ENCODE measurements at regions not wholly inside any gene's neighbourhood (a gene's known extent, or its start where the extent isn't known, plus 50 kb on each side); places are given as distances from the start of the nearest gene placed in this dataset.
"Not testable (repeated sequence)": the region's sequence is repeated elsewhere in the genome, so short reads cannot be mapped to it uniquely, and the experiment has no call there.

DNA sequence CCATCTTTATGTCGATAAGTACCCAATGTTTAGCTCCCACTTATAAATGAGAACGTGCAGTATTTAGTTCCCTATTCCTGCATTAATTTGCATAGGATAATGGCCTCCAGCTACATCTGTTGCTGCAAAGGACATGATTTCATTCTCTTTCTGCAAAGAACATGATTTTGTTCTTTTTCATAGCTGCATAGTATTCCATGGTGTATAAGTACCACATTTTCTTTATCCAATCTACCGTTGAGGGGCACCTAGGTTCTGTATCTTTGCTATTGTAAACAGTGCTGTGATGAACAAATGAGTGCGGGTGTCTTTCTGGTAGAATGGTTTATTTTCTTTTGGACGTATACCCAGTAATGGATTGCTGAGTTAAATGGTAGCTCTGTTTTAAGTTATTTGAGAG lies 63.0 kb downstream of the HLX start:
- H3K9me3 Mint-ChIP-seq (ENCODE audit: low read depth) = peaks cover 3% of the 10 kb centered on the region
- ChIA-PET CTCF (no interaction called here), POLR2A (no interaction called here)
- intact Hi-C loops (cut with DNase I, micrococcal nuclease) = no loop called here
- DNase-seq (no peak), ATAC-seq (no peak)
- H3K4me1 Mint-ChIP-seq = no peaks in the 10 kb centered on the region
- H3K27ac Mint-ChIP-seq = no peak overlapping the region
- H3K27me3 Mint-ChIP-seq = no peaks in the 10 kb centered on the region
- no peaks in the 10 kb centered on the region for H3K36me3 Mint-ChIP-seq (ENCODE audit: low read depth)
- no peak overlapping the region for H3K4me3 Mint-ChIP-seq

DNA sequence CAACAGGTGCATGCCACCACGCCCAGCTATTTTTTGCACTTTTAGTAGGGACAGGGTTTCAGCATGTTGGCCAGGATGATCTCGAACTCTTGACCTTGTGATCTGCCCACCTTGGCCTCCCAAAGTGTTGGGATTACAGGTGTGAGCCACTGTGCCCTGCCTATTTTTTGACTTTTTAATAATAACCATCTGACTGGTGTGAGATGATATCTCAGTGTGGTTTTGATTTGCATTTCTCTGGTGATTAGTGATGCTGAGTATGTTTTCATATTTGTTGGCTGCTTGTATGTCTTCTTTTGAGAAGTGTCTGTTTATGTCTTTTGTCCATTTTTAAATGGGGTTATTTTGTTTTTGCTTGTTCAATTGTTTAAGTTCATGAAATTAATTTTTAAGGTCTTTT lies 63.7 kb downstream of the HLX start:
- H3K36me3 Mint-ChIP-seq (ENCODE audit: low read depth); ATAC-seq; DNase-seq; CTCF ChIA-PET; intact Hi-C loops (cut with DNase I, micrococcal nuclease); POLR2A ChIA-PET; H3K27me3 Mint-ChIP-seq; H3K9me3 Mint-ChIP-seq (ENCODE audit: low read depth); H3K4me3 Mint-ChIP-seq; H3K27ac Mint-ChIP-seq; H3K4me1 Mint-ChIP-seq: not testable (repeated sequence)

DNA sequence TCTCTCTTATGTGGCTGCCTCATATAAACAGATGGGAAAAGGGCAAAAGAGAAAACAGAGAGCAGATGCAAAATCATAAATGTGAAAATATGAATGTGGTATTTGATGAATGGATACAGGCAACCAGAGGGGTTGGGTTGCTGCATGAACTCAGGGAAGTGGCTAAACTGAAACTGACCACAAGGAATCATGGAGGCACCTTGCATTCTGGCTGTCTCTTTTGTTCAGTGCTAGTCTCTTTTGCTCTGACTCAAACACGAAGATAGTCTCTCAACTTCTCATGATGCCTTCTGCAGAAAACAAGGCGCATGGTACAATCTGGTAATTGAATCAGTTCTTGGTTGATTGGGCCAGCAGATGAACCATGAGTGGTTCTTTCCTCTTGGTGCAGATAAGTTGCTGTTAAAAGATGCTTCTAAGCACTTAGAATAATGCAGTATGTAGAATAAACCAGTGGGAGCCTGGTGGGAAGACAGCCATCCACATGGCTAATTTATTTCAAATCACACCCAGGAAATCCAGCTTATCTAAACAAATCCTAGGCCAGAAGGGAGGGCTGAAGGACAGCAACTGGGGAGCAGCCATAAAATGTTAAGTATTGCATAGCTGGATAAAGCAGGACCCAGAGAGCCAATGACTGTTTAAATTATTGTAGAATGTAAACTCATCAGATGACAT lies 64.2 kb downstream of the HLX start:
- ATAC-seq = no peak

DNA sequence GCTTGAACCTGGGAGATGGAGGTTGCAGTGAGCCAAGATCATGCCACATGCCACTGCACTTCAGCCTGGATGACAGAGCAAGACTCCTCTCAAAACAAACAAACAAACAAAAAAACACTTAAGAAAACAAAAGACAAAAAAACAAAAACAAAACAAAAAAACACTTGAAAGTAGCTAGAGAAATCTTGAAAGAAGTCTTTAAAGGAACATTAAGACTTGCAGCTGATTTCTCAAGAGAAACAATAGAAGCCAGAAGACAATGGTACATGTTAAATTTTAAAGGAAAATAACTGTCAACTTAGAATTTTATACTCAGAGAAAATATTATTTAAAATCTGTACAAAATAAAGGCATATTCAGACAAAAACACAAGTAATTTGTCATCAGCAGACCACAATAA lies 71.3 kb downstream of the HLX start:
- ATAC-seq (no peak), DNase-seq (no peak)
- POLR2A ChIA-PET = no interaction called here
- H3K9me3 Mint-ChIP-seq (ENCODE audit: low read depth) = peaks cover 2% of the 10 kb centered on the region
- no peaks in the 10 kb centered on the region for H3K4me1 Mint-ChIP-seq
- no peaks in the 10 kb centered on the region for H3K27me3 Mint-ChIP-seq
- H3K27ac Mint-ChIP-seq = no peak overlapping the region
- CTCF ChIA-PET = no interaction called here
- intact Hi-C loops (cut with DNase I, micrococcal nuclease) = no loop called here
- no peak overlapping the region for H3K4me3 Mint-ChIP-seq
- H3K36me3 Mint-ChIP-seq (ENCODE audit: low read depth) = peaks cover 1% of the 10 kb centered on the region

More for the DNA sequence above, 64.2 kb downstream of the HLX start:
- Mint-ChIP-seq H3K36me3 (ENCODE audit: low read depth) (no peaks in the 10 kb centered on the region), H3K9me3 (ENCODE audit: low read depth) (peaks cover 3% of the 10 kb centered on the region), H3K27me3 (no peaks in the 10 kb centered on the region), H3K4me3 (no peak overlapping the region), H3K27ac (no peak overlapping the region), H3K4me1 (no peaks in the 10 kb centered on the region)
- intact Hi-C loops (cut with DNase I, micrococcal nuclease) = no loop called here
- POLR2A ChIA-PET = no interaction called here
- CTCF ChIA-PET = interaction anchor here (0.6 kb wide), 1 partner anchor 51 kb away, joined by 3 read pairs; no protein-coding TSS in a partner anchor
- no peak for DNase-seq

DNA sequence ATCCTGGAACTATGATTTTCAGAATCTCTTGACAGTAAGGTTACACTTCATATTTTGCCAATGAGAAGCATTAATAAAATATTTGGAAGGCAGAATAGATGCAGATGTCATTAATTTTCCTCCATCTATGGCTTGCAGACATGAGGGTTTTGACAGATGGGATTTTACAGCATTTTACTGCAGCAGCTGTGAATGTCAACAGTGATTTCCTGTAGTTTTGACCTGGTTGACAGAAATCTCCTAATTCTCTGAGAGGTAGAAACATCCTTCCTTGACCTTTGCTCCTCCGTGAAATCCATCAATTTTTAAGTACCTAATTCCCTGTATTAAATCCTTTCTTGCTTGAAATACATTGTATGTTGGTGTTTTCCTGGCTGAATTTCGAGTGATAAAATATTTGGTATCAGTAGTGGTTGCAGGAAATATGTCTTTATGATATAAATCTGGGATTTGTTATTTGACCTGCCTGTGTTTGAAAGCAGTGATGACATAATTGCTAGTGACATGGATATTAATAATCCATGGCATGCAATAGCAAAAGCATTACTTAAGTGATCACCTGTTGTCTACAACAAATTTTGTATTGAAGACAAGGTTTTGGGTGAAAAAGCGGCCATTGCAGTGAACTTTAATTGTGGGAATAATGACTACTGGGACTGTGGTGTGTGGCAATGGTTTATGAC lies 73.9 kb downstream of the HLX start:
- DNase-seq (no peak), ATAC-seq (no peak)
- Mint-ChIP-seq H3K27me3 (no peaks in the 10 kb centered on the region), H3K36me3 (ENCODE audit: low read depth) (peaks cover 1% of the 10 kb centered on the region), H3K4me1 (no peaks in the 10 kb centered on the region), H3K9me3 (ENCODE audit: low read depth) (peaks cover 2% of the 10 kb centered on the region), H3K4me3 (no peak overlapping the region), H3K27ac (no peak overlapping the region)
- ChIA-PET POLR2A (no interaction called here), CTCF (interaction anchor here (0.8 kb wide), 1 partner anchor 482 kb away, joined by 3 read pairs; no protein-coding TSS in a partner anchor)
- intact Hi-C loops (cut with DNase I, micrococcal nuclease) = no loop called here

DNA sequence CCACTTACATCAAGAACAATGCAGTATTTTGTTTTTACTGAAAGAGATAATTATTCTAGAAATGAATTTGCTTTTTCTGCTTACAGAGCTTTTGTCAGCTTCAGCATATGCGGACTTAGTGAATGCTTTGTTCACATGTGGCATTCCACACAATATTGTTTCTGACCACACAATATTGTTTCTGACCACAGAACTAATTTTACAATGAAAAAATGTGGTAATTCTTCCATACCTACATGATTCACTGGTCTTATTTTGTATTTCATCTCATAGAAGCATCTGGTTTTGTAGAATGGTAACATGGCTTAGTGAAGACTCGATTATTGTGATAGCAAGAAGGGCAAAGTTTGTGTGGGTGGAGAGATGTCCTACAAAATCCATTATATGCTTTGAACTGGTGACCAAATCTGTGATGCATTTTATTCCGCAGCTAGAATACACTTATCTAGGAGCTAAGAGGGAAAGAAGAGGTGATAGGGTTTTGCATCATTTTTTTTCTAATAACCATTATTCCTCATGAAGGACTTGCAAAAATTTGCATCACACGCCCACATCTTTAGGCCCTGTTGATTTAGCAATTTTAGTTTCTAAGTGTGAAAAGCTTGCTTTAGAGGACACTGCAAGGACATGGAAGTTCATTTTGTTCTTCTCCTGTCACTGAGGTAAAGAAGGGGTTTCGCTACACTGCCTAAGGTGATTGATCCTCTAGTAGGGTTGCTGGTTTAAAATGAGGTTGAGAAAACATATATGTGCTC lies 75.3 kb downstream of the HLX start:
- no peak for ATAC-seq
- Mint-ChIP-seq H3K9me3 (ENCODE audit: low read depth) (peaks cover 2% of the 10 kb centered on the region), H3K36me3 (ENCODE audit: low read depth) (peaks cover 1% of the 10 kb centered on the region), H3K4me1 (no peaks in the 10 kb centered on the region), H3K27me3 (peaks cover 3% of the 10 kb centered on the region), H3K4me3 (no peak overlapping the region), H3K27ac (no peak overlapping the region)
- intact Hi-C loops (cut with DNase I, micrococcal nuclease) = no loop called here
- ChIA-PET POLR2A (no interaction called here), CTCF (no interaction called here)
- DNase-seq = no peak

DNA sequence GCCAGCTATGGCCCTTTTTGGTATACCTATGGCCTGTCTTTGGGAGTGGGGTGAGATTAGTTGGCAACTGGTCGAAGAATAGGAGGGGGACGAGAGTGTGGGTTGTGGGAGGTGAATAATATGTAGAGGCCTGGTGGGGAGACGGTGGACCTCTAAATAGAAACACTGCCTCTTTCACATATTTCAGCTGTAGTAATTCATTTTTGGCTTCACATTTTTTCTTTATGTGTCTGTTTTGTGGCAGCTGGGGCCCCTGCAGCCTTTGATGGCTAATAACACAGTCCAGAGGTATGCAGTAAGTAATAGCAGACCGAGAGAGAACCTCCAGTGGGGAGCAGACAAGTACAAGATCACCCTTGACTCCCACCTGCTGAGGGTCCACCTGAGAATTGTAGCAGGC lies 75.9 kb downstream of the HLX start:
- DNase-seq (no peak), ATAC-seq (no peak)
- ChIA-PET POLR2A (no interaction called here), CTCF (no interaction called here)
- no peak overlapping the region for H3K27ac Mint-ChIP-seq
- no peaks in the 10 kb centered on the region for H3K9me3 Mint-ChIP-seq (ENCODE audit: low read depth)
- H3K4me1 Mint-ChIP-seq = no peaks in the 10 kb centered on the region
- peaks cover 3% of the 10 kb centered on the region for H3K27me3 Mint-ChIP-seq
- H3K36me3 Mint-ChIP-seq (ENCODE audit: low read depth) = peaks cover 1% of the 10 kb centered on the region
- intact Hi-C loops (cut with DNase I, micrococcal nuclease) = no loop called here
- H3K4me3 Mint-ChIP-seq = no peak overlapping the region

DNA sequence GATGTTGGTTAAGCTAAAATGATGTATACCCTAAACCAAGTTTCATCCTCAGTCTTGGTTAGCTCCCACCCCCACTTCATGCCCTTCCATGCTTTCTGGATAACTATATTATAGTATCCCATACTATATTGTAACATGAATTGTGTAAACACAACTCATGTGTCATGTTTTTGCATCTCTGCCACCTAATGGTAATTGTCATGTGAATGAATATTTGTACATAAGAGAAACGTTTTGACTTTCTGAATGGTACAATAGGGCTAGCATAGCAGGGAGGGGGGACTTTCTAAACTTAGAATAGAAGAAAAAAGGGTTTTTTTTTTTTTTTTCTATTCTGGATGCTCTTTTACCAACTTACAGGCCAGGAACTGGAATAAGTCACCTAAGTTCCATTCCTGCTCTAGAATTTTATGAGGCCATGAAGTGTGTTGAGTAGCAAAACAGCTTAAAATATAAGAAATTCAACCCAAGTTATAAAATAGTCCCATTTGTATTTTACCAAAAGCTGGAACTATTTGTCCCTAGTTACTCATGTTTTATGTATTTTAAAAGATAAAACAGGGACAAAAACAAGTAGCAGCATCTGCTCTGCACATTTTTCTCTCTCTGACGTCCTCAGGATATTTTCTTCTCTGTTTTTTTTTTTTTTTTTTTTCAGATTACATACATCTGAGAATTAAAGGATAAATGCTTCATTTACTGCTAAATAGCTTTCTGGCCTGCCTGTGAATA lies 77.4 kb downstream of the HLX start:
- H3K4me1 Mint-ChIP-seq = no peaks in the 10 kb centered on the region
- no peaks in the 10 kb centered on the region for H3K36me3 Mint-ChIP-seq (ENCODE audit: low read depth)
- ChIA-PET CTCF (interaction anchor here (1.3 kb wide), 1 partner anchor 247 kb away, joined by 4 read pairs; no protein-coding TSS in a partner anchor), POLR2A (no interaction called here)
- peaks cover 3% of the 10 kb centered on the region for H3K27me3 Mint-ChIP-seq
- ATAC-seq (no peak), DNase-seq (no peak)
- H3K9me3 Mint-ChIP-seq (ENCODE audit: low read depth) = no peaks in the 10 kb centered on the region
- H3K27ac Mint-ChIP-seq = no peak overlapping the region
- no peak overlapping the region for H3K4me3 Mint-ChIP-seq
- intact Hi-C loops (cut with DNase I, micrococcal nuclease) = no loop called here

DNA sequence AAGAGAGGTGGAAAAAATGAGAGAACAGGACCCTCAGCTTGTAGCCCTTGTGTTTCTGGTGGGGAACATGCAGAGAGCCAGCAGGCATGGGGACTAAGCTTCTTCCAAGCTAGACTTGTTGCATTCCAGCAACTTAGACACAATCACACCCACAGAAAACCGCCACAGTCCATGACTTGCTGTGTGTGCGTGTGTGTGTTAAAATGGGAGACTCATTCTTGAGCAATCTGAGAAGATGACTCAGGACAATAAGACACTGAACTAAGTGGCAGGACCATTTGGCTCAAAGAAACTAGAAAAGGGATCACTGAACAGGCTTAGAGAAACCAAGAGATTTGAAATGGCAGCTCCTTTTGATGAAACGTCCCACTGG lies 78.0 kb downstream of the HLX start:
- Mint-ChIP-seq H3K27me3 (peaks cover 3% of the 10 kb centered on the region), H3K9me3 (ENCODE audit: low read depth) (no peaks in the 10 kb centered on the region), H3K4me1 (no peaks in the 10 kb centered on the region), H3K4me3 (no peak overlapping the region), H3K36me3 (ENCODE audit: low read depth) (no peaks in the 10 kb centered on the region), H3K27ac (no peak overlapping the region)
- POLR2A ChIA-PET = no interaction called here
- CTCF ChIA-PET = interaction anchor here (1.3 kb wide), 1 partner anchor 246 kb away, joined by 4 read pairs; no protein-coding TSS in a partner anchor
- intact Hi-C loops (cut with DNase I, micrococcal nuclease) = no loop called here
- DNase-seq (no peak), ATAC-seq (no peak)

DNA sequence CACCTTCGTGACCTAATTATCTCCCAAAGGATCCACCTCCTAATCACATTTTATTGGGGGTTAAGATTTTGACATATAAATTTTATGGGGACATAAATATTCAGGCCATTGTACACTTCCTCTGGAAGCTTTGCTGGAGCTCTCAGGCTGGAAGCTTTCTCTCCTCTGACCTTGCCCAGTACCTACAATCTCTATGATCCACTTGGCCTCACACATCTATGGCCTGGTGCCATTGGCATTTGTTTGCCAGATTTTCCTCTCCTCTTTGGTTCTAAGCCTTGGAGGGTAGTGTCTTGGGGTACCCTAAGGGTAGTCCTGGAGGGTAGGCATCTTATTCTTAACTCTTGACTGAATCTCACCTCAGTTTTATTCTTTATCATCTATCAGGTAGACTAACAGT lies 79.0 kb downstream of the HLX start:
- H3K4me3 Mint-ChIP-seq = no peak overlapping the region
- H3K4me1 Mint-ChIP-seq = no peaks in the 10 kb centered on the region
- no peak overlapping the region for H3K27ac Mint-ChIP-seq
- ChIA-PET CTCF (no interaction called here), POLR2A (no interaction called here)
- H3K27me3 Mint-ChIP-seq = peaks cover 3% of the 10 kb centered on the region
- H3K36me3 Mint-ChIP-seq (ENCODE audit: low read depth) = no peaks in the 10 kb centered on the region
- DNase-seq = no peak
- no peaks in the 10 kb centered on the region for H3K9me3 Mint-ChIP-seq (ENCODE audit: low read depth)
- intact Hi-C loops (cut with DNase I, micrococcal nuclease) = no loop called here
- ATAC-seq = no peak

DNA sequence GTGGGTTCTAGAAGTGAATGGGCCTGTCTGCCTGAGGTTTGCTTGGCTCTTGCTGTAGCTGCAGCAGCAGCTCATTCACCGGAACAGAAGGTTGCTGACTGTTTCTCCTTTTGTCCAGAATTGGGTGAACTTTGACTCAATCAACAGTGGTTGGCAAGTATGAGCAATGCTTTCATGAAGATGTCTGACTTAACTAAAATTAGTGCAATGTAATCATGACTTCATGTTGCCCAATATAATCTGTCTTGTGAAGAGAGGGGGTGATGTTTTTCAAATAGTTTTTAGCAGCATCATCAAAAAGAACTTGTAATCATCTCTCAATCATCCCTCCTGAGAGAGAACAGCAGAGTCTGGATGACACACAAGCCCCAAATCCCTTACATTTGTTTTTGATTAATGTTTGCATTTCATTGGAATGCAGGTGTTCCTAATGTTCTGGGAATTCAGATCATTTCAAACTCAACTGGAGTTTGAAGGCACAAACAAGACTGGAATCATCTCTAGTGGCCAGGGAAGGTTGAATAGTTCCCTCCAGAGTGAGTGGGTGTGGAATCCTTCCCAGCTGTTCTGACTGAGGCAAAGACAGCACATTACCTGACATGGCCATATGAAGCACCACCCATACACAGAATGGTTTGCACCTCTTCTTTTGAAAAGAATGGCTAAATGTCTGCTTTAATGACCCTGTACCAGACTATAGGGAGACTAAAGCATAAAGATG lies 82.9 kb downstream of the HLX start:
- ChIA-PET CTCF (no interaction called here), POLR2A (no interaction called here)
- no peak overlapping the region for H3K4me3 Mint-ChIP-seq

More for the DNA sequence above, 82.9 kb downstream of the HLX start:
- Mint-ChIP-seq H3K27ac (no peak overlapping the region), H3K4me1 (no peaks in the 10 kb centered on the region), H3K36me3 (ENCODE audit: low read depth) (no peaks in the 10 kb centered on the region), H3K27me3 (peaks cover 3% of the 10 kb centered on the region), H3K9me3 (ENCODE audit: low read depth) (peaks cover 3% of the 10 kb centered on the region)
- ATAC-seq = no peak
- DNase-seq = no peak
- intact Hi-C loops (cut with DNase I, micrococcal nuclease) = no loop called here
